Activated CD8-positive, alpha-beta memory T cell treated with anti-CD3 and anti-CD28 coated beads, Interleukin-2, amount 10 ng/mL, durations not matched to agents 7 days and 5 days (primary cell): ENCODE measurements at regions not wholly inside any gene's neighbourhood (a gene's known extent, or its start where the extent isn't known, plus 50 kb on each side); places are given as distances from the start of the nearest gene placed in this dataset.

ENCODE experiments used
- ATAC-seq: fragments of 150-1000 bp; cut with Tn5 transposase; one replicate; pipeline ENCODE4 v1.10.0; 2021; ENCODE audit warnings: moderate library complexity
- CTCF ChIA-PET: fragments of 350-600 bp; sonication (Branson Sonifier 250); formaldehyde crosslinking; loops from one replicate; lab custom pipeline; 2021; ENCODE audit warnings: antibody characterized with exemption; lab: Charles Lee
- DNase-seq: peaks from one replicate; pipeline ENCODE4 v3.0.0-alpha.2; 2020
- H3K27ac Mint-ChIP-seq: one replicate; pipeline ENCODE4 v1.8.0; 2021; ENCODE audit warnings: mild to moderate bottlenecking, mixed read lengths
- H3K27me3 Mint-ChIP-seq: one replicate; pipeline ENCODE4 v1.8.0; 2021; ENCODE audit warnings: mixed read lengths
- H3K36me3 Mint-ChIP-seq: one replicate; pipeline ENCODE4 v1.8.0; 2021; ENCODE audit warnings: mild to moderate bottlenecking, mixed read lengths
- H3K4me1 Mint-ChIP-seq: one replicate; pipeline ENCODE4 v1.8.0; 2021; ENCODE audit warnings: mixed read lengths
- H3K4me3 Mint-ChIP-seq: one replicate; pipeline ENCODE4 v1.8.0; 2021; ENCODE audit warnings: mild to moderate bottlenecking, moderate library complexity, mixed read lengths
- H3K9me3 Mint-ChIP-seq: one replicate; pipeline ENCODE4 v1.8.0; 2022; ENCODE audit warnings: low read depth, mixed read lengths

DNA sequence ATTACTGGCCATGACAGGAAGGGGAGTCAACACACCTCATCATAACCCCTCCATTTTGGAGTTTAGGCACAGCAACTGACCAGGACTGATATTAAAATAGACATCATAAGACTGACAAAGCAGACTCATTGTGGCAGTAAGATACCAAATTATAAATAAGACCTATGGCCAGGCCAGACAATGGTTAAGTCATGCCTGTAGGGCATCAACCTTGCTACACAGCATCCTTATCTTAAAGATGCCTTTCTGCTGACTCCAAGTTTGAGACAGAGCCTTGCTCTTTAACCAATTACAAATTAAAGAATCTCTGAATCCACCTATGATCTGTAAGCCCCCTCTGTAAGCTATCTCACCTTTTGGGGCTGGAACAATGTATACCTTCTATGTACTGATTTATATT, 65.5 kb downstream of the VCX2 start:
- ATAC-seq = no peak
- no peak for DNase-seq
- Mint-ChIP-seq H3K27me3 (no peaks in the 10 kb centered on the region), H3K9me3 (no peaks in the 10 kb centered on the region), H3K27ac (no peak overlapping the region), H3K36me3 (no peaks in the 10 kb centered on the region), H3K4me1 (no peaks in the 10 kb centered on the region), H3K4me3 (no peak overlapping the region)
- CTCF ChIA-PET = no interaction called here

GRCh38 chrX:8103655-8104054, 67.4 kb downstream of the VCX2 start:
- Mint-ChIP-seq H3K4me3 (no peak overlapping the region), H3K4me1 (no peaks in the 10 kb centered on the region), H3K9me3 (no peaks in the 10 kb centered on the region), H3K36me3 (no peaks in the 10 kb centered on the region), H3K27me3 (no peaks in the 10 kb centered on the region), H3K27ac (no peak overlapping the region)
- CTCF ChIA-PET = interaction anchor here (0.6 kb wide), 1 partner anchor 10 kb away, joined by 3 read pairs; no protein-coding TSS in a partner anchor
- no peak for DNase-seq
- no peak for ATAC-seq

GRCh38 chrX:8091510-8091909, 79.6 kb downstream of the VCX2 start:
- H3K4me1 Mint-ChIP-seq = no peaks in the 10 kb centered on the region
- no peak for DNase-seq
- no peaks in the 10 kb centered on the region for H3K36me3 Mint-ChIP-seq
- CTCF ChIA-PET = no interaction called here
- no peak overlapping the region for H3K4me3 Mint-ChIP-seq
- ATAC-seq = no peak
- no peaks in the 10 kb centered on the region for H3K9me3 Mint-ChIP-seq
- H3K27ac Mint-ChIP-seq = no peak overlapping the region
- no peaks in the 10 kb centered on the region for H3K27me3 Mint-ChIP-seq

GRCh38 chrX:8090906-8091305, 80.2 kb downstream of the VCX2 start:
- CTCF ChIA-PET = no interaction called here
- Mint-ChIP-seq H3K27ac (no peak overlapping the region), H3K4me3 (no peak overlapping the region), H3K4me1 (no peaks in the 10 kb centered on the region), H3K27me3 (no peaks in the 10 kb centered on the region), H3K9me3 (no peaks in the 10 kb centered on the region), H3K36me3 (no peaks in the 10 kb centered on the region)
- ATAC-seq (no peak), DNase-seq (no peak)

DNA sequence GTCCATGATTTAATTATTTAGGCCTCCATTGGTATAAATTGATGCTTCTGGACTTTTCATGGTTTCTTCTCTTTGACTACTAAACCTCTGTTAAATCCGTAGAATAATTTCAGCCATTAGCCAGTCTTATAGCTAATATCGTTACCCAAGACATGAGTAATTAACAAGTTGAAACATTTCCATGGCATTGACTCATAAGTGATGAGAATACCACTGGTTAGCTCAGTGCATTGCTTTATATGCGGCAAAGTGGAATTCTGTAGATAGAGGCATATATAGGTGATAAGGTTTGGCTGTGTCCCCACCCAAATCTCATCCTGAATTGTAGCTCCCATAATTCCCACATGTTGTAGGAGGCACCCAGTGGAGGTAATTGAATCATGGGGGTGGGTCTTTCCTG, 80.6 kb downstream of the VCX2 start:
- Mint-ChIP-seq H3K36me3 (no peaks in the 10 kb centered on the region), H3K9me3 (no peaks in the 10 kb centered on the region)

DNA sequence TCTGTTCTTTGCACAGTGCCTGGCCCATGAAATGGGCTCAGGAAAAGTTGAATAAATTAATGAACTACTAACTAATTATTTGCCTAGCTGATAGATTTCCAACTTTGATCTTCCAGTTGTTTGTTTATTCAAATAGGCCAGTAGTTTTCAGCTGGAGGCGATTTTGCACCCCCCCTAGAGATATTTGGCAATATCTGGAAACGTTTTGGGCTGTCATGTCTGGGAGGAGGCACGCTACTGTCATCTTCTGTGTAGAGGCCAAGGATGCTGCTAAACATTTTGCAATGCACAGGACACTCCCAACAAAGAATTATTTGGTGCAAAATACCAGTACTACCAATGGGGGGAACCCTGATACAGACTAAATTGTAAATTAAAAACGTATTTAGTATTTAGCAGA, 81.9 kb downstream of the VCX2 start:
- CTCF ChIA-PET = no interaction called here
- DNase-seq (no peak), ATAC-seq (no peak)
- no peaks in the 10 kb centered on the region for H3K27me3 Mint-ChIP-seq
- H3K36me3 Mint-ChIP-seq = no peaks in the 10 kb centered on the region
- no peaks in the 10 kb centered on the region for H3K4me1 Mint-ChIP-seq
- H3K4me3 Mint-ChIP-seq = no peak overlapping the region
- H3K27ac Mint-ChIP-seq = no peak overlapping the region
- H3K9me3 Mint-ChIP-seq = no peaks in the 10 kb centered on the region

More for the DNA sequence above, 80.6 kb downstream of the VCX2 start:
- CTCF ChIA-PET = no interaction called here
- ATAC-seq = no peak
- Mint-ChIP-seq H3K27ac (no peak overlapping the region), H3K27me3 (no peaks in the 10 kb centered on the region), H3K4me1 (no peaks in the 10 kb centered on the region), H3K4me3 (no peak overlapping the region)
- DNase-seq = no peak

- H3K4me3 Mint-ChIP-seq = no peak overlapping the region
- no peak overlapping the region for H3K27ac Mint-ChIP-seq
- DNase-seq = no peak
- no peaks in the 10 kb centered on the region for H3K36me3 Mint-ChIP-seq
- no peaks in the 10 kb centered on the region for H3K9me3 Mint-ChIP-seq
- H3K4me1 Mint-ChIP-seq = no peaks in the 10 kb centered on the region
- CTCF ChIA-PET = no interaction called here
- ATAC-seq = no peak
- no peaks in the 10 kb centered on the region for H3K27me3 Mint-ChIP-seq
Observed at GRCh38 chrX:8084006-8084405, 87.1 kb downstream of the VCX2 start.

- no peak for ATAC-seq
- CTCF ChIA-PET = no interaction called here
- H3K4me3 Mint-ChIP-seq = no peak overlapping the region
- H3K27me3 Mint-ChIP-seq = no peaks in the 10 kb centered on the region
- H3K4me1 Mint-ChIP-seq = no peaks in the 10 kb centered on the region
- no peaks in the 10 kb centered on the region for H3K36me3 Mint-ChIP-seq
- H3K9me3 Mint-ChIP-seq = no peaks in the 10 kb centered on the region
- H3K27ac Mint-ChIP-seq = no peak overlapping the region
- no peak for DNase-seq
Observed at GRCh38 chrX:8083286-8083685, 87.8 kb downstream of the VCX2 start.

GRCh38 chrX:8075636-8076035, 95.4 kb downstream of the VCX2 start:
- H3K4me1 Mint-ChIP-seq = no peaks in the 10 kb centered on the region
- DNase-seq (no peak), ATAC-seq (no peak)
- no peak overlapping the region for H3K27ac Mint-ChIP-seq
- no peak overlapping the region for H3K4me3 Mint-ChIP-seq
- no peaks in the 10 kb centered on the region for H3K27me3 Mint-ChIP-seq
- CTCF ChIA-PET = no interaction called here
- H3K36me3 Mint-ChIP-seq = no peaks in the 10 kb centered on the region
- H3K9me3 Mint-ChIP-seq = no peaks in the 10 kb centered on the region

- no peaks in the 10 kb centered on the region for H3K36me3 Mint-ChIP-seq
- no peaks in the 10 kb centered on the region for H3K27me3 Mint-ChIP-seq
- DNase-seq (no peak), ATAC-seq (no peak)
- no peaks in the 10 kb centered on the region for H3K4me1 Mint-ChIP-seq
- CTCF ChIA-PET = no interaction called here
- no peaks in the 10 kb centered on the region for H3K9me3 Mint-ChIP-seq
- H3K27ac Mint-ChIP-seq = no peak overlapping the region
- no peak overlapping the region for H3K4me3 Mint-ChIP-seq
Observed at GRCh38 chrX:8067754-8068462, 103.2 kb downstream of the VCX2 start.

DNA sequence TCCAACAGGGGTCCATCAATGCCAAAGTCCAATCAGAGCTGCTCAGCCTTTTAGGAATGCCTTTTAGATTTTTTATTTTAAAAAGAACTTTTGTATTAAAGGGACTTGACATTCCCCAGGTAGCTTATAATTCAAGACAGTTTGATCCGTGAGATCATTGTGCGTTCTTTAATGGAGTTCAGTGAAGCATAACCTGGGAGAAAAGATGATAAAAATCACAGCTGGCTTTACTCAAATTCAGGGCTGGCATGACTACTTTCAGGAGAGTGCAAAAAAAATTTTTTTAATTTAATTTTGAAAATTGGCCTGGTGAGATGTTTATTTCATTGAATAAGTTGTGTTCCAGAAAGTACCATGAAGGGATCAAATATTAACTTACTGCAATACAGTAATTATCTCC, 118.2 kb downstream of the VCX2 start:
- Mint-ChIP-seq H3K36me3 (no peaks in the 10 kb centered on the region), H3K4me1 (no peaks in the 10 kb centered on the region), H3K9me3 (no peaks in the 10 kb centered on the region), H3K27ac (no peak overlapping the region), H3K4me3 (no peak overlapping the region), H3K27me3 (no peaks in the 10 kb centered on the region)
- CTCF ChIA-PET = no interaction called here
- ATAC-seq (no peak), DNase-seq (no peak)

GRCh38 chrX:8049827-8050226, 121.2 kb downstream of the VCX2 start:
- no peaks in the 10 kb centered on the region for H3K4me1 Mint-ChIP-seq
- H3K27me3 Mint-ChIP-seq = no peaks in the 10 kb centered on the region
- CTCF ChIA-PET = no interaction called here
- no peak overlapping the region for H3K27ac Mint-ChIP-seq
- ATAC-seq (no peak), DNase-seq (no peak)
- no peaks in the 10 kb centered on the region for H3K9me3 Mint-ChIP-seq
- H3K4me3 Mint-ChIP-seq = no peak overlapping the region
- H3K36me3 Mint-ChIP-seq = no peaks in the 10 kb centered on the region

DNA sequence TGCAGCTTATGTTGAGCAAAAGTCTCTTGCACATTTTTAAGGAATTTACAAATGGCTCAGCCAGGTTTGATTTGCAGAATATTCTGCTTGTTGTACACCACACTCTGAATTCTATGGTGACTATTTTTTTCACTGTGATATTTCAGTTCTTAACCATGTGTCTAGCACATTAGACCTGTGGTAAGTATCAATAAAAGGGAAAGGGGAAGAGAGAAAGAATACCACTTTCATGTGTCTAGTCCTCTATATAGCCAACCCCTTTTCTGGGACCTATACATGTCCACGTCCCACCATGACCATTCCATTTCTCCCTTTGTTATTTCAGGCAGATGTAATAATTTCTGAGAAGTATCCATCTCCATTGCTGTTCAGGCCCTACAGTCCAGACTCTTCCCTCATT, 121.3 kb upstream of the PNPLA4 start:
- no peaks in the 10 kb centered on the region for H3K36me3 Mint-ChIP-seq
- DNase-seq = no peak
- no peak overlapping the region for H3K4me3 Mint-ChIP-seq
- no peak for ATAC-seq
- H3K4me1 Mint-ChIP-seq = no peaks in the 10 kb centered on the region
- no peaks in the 10 kb centered on the region for H3K27me3 Mint-ChIP-seq
- H3K27ac Mint-ChIP-seq = no peak overlapping the region
- CTCF ChIA-PET = no interaction called here
- peaks cover 2% of the 10 kb centered on the region for H3K9me3 Mint-ChIP-seq

GRCh38 chrX:8044947-8045346, 117.7 kb upstream of the PNPLA4 start:
- CTCF ChIA-PET = no interaction called here
- Mint-ChIP-seq H3K36me3 (no peaks in the 10 kb centered on the region), H3K27ac (no peak overlapping the region), H3K4me1 (no peaks in the 10 kb centered on the region), H3K4me3 (no peak overlapping the region), H3K9me3 (peaks cover 2% of the 10 kb centered on the region), H3K27me3 (no peaks in the 10 kb centered on the region)
- DNase-seq = no peak
- ATAC-seq = no peak

GRCh38 chrX:8043546-8043945, 116.3 kb upstream of the PNPLA4 start:
- ATAC-seq = no peak
- peaks cover 2% of the 10 kb centered on the region for H3K9me3 Mint-ChIP-seq
- H3K27me3 Mint-ChIP-seq = no peaks in the 10 kb centered on the region
- no peaks in the 10 kb centered on the region for H3K4me1 Mint-ChIP-seq
- H3K27ac Mint-ChIP-seq = no peak overlapping the region
- no peak for DNase-seq
- CTCF ChIA-PET = no interaction called here
- H3K36me3 Mint-ChIP-seq = no peaks in the 10 kb centered on the region
- no peak overlapping the region for H3K4me3 Mint-ChIP-seq
